ENCODE measurements at regions not wholly inside any gene's neighbourhood (a gene's known extent, or its start where the extent isn't known, plus 50 kb on each side); places are given as distances from the start of the nearest gene placed in this dataset.
"Not testable (repeated sequence)": the region's sequence is repeated elsewhere in the genome, so short reads cannot be mapped to it uniquely, and the experiment has no call there.

GRCh38 chr13:70237131-70237530 is 128.9 kb upstream of the KLHL1 start:
- TF ChIP-seq CTCF (IDR thresholded peaks at IDR 0.05; ENCODE audit: unreplicated experiment) = no peak
- DNase-seq (ENCODE audit: low spot score, unreplicated experiment) = no peak
- Mint-ChIP-seq H3K27ac (no peak overlapping the region), H3K9me3 (ENCODE audit: low read depth) (peaks cover 5% of the 10 kb centered on the region), H3K4me1 (ENCODE audit: low read depth) (no peaks in the 10 kb centered on the region), H3K27me3 (no peaks in the 10 kb centered on the region), H3K36me3 (ENCODE audit: insufficient read depth) (no peaks in the 10 kb centered on the region), H3K4me3 (ENCODE audit: low read depth) (no peak overlapping the region)

- H3K27me3 Mint-ChIP-seq = no peaks in the 10 kb centered on the region
- no peak overlapping the region for H3K27ac Mint-ChIP-seq
- TF ChIP-seq CTCF (IDR thresholded peaks at IDR 0.05; ENCODE audit: unreplicated experiment) = no peak
- DNase-seq (ENCODE audit: low spot score, unreplicated experiment) = no peak
- H3K4me3 Mint-ChIP-seq (ENCODE audit: low read depth) = no peak overlapping the region
- peaks cover 5% of the 10 kb centered on the region for H3K9me3 Mint-ChIP-seq (ENCODE audit: low read depth)
- no peaks in the 10 kb centered on the region for H3K4me1 Mint-ChIP-seq (ENCODE audit: low read depth)
- H3K36me3 Mint-ChIP-seq (ENCODE audit: insufficient read depth) = no peaks in the 10 kb centered on the region
Measured at GRCh38 chr13:70235565-70235964, 127.3 kb upstream of the KLHL1 start.

GRCh38 chr13:70223911-70224310 is 115.7 kb upstream of the KLHL1 start:
- no peak overlapping the region for H3K27ac Mint-ChIP-seq
- H3K4me3 Mint-ChIP-seq (ENCODE audit: low read depth) = no peak overlapping the region
- no peaks in the 10 kb centered on the region for H3K36me3 Mint-ChIP-seq (ENCODE audit: insufficient read depth)
- TF ChIP-seq CTCF (IDR thresholded peaks at IDR 0.05; ENCODE audit: unreplicated experiment) = no peak
- no peak for DNase-seq (ENCODE audit: low spot score, unreplicated experiment)
- H3K9me3 Mint-ChIP-seq (ENCODE audit: low read depth) = no peaks in the 10 kb centered on the region
- peaks cover 3% of the 10 kb centered on the region for H3K4me1 Mint-ChIP-seq (ENCODE audit: low read depth)
- no peaks in the 10 kb centered on the region for H3K27me3 Mint-ChIP-seq

GRCh38 chr13:70222926-70223325 is 114.7 kb upstream of the KLHL1 start:
- Mint-ChIP-seq H3K9me3 (ENCODE audit: low read depth) (no peaks in the 10 kb centered on the region), H3K27ac (no peak overlapping the region)

GRCh38 chr13:70218618-70219017 is 110.4 kb upstream of the KLHL1 start:
- Mint-ChIP-seq H3K4me3 (ENCODE audit: low read depth) (no peak overlapping the region), H3K4me1 (ENCODE audit: low read depth) (no peaks in the 10 kb centered on the region), H3K36me3 (ENCODE audit: insufficient read depth) (no peaks in the 10 kb centered on the region), H3K27ac (no peak overlapping the region), H3K9me3 (ENCODE audit: low read depth) (no peaks in the 10 kb centered on the region), H3K27me3 (no peaks in the 10 kb centered on the region)
- no peak for DNase-seq (ENCODE audit: low spot score, unreplicated experiment)
- no peak for TF ChIP-seq CTCF (IDR thresholded peaks at IDR 0.05; ENCODE audit: unreplicated experiment)

More at GRCh38 chr13:70222926-70223325, 114.7 kb upstream of the KLHL1 start:
- no peak for DNase-seq (ENCODE audit: low spot score, unreplicated experiment)
- no peak for TF ChIP-seq CTCF (IDR thresholded peaks at IDR 0.05; ENCODE audit: unreplicated experiment)
- Mint-ChIP-seq H3K27me3 (no peaks in the 10 kb centered on the region), H3K36me3 (ENCODE audit: insufficient read depth) (no peaks in the 10 kb centered on the region), H3K4me3 (ENCODE audit: low read depth) (no peak overlapping the region), H3K4me1 (ENCODE audit: low read depth) (peaks cover 3% of the 10 kb centered on the region)

GRCh38 chr13:70208968-70209367 is 100.7 kb upstream of the KLHL1 start:
- not testable (repeated sequence) for DNase-seq (ENCODE audit: low spot score, unreplicated experiment); H3K27ac Mint-ChIP-seq; H3K4me1 Mint-ChIP-seq (ENCODE audit: low read depth); H3K27me3 Mint-ChIP-seq; H3K4me3 Mint-ChIP-seq (ENCODE audit: low read depth); H3K36me3 Mint-ChIP-seq (ENCODE audit: insufficient read depth)
- peaks cover 23% of the 10 kb centered on the region for H3K9me3 Mint-ChIP-seq (ENCODE audit: low read depth)

Measured in progenitor cell of endocrine pancreas (in vitro differentiated cells).